ENCODE measurements at regions not wholly inside any gene's neighbourhood (a gene's known extent, or its start where the extent isn't known, plus 50 kb on each side); places are given as distances from the start of the nearest gene placed in this dataset.
A peak's percentile ranks its signal among the peaks of the same experiment; 100 is the strongest.
"Not testable (repeated sequence)": the region's sequence is repeated elsewhere in the genome, so short reads cannot be mapped to it uniquely, and the experiment has no call there.

- DNase-seq (ENCODE audit: low read depth): no peak
- Histone ChIP-seq H3K36me3 (ENCODE audit: control insufficient read depth, insufficient read depth, low read length, severe bottlenecking) (no peaks in the 10 kb centered on the region), H3K9ac (ENCODE audit: low read length) (no peak overlapping the region), H3K9me3 (ENCODE audit: control insufficient read depth, low read length) (peaks cover 10% of the 10 kb centered on the region), H3K4me3 (ENCODE audit: low read length) (no peak overlapping the region), H3K4me1 (ENCODE audit: control insufficient read depth, insufficient read depth, low read length) (peaks cover under 1% of the 10 kb centered on the region), H3K27me3 (replicated peaks; ENCODE audit: control insufficient read depth, insufficient read depth, low read length) (peaks cover 17% of the 10 kb centered on the region)
These were observed 91.6 kb downstream of the CMC2 start for GRCh38 chr16:80915079-80915450.

GRCh38 chr16:80914379-80915078 is 92.2 kb downstream of the CMC2 start:
- no peaks in the 10 kb centered on the region for H3K36me3 ChIP-seq (ENCODE audit: control insufficient read depth, insufficient read depth, low read length, severe bottlenecking)
- H3K9me3 ChIP-seq (ENCODE audit: control insufficient read depth, low read length): peaks cover 10% of the 10 kb centered on the region
- DNase-seq (ENCODE audit: low read depth): no peak
- peaks cover 6% of the 10 kb centered on the region for H3K4me1 ChIP-seq (ENCODE audit: control insufficient read depth, insufficient read depth, low read length)
- H3K9ac ChIP-seq (ENCODE audit: low read length): no peak overlapping the region
- H3K4me3 ChIP-seq (ENCODE audit: low read length): no peak overlapping the region
- peaks cover 15% of the 10 kb centered on the region for H3K27me3 ChIP-seq (replicated peaks; ENCODE audit: control insufficient read depth, insufficient read depth, low read length)

- peaks cover 10% of the 10 kb centered on the region for H3K9me3 ChIP-seq (ENCODE audit: control insufficient read depth, low read length)
- no peak overlapping the region for H3K4me3 ChIP-seq (ENCODE audit: low read length)
- no peaks in the 10 kb centered on the region for H3K36me3 ChIP-seq (ENCODE audit: control insufficient read depth, insufficient read depth, low read length, severe bottlenecking)
- DNase-seq (ENCODE audit: low read depth): no peak
- H3K4me1 ChIP-seq (ENCODE audit: control insufficient read depth, insufficient read depth, low read length): peaks cover 7% of the 10 kb centered on the region
- H3K9ac ChIP-seq (ENCODE audit: low read length): no peak overlapping the region
- H3K27me3 ChIP-seq (replicated peaks; ENCODE audit: control insufficient read depth, insufficient read depth, low read length): peaks cover 11% of the 10 kb centered on the region
These were observed 93.3 kb downstream of the CMC2 start for GRCh38 chr16:80913397-80913796.

GRCh38 chr16:80912651-80913050 is 94.0 kb downstream of the CMC2 start:
- Histone ChIP-seq H3K9me3 (ENCODE audit: control insufficient read depth, low read length) (peaks cover 10% of the 10 kb centered on the region), H3K9ac (ENCODE audit: low read length) (no peak overlapping the region), H3K36me3 (ENCODE audit: control insufficient read depth, insufficient read depth, low read length, severe bottlenecking) (no peaks in the 10 kb centered on the region), H3K27me3 (replicated peaks; ENCODE audit: control insufficient read depth, insufficient read depth, low read length) (peaks cover 11% of the 10 kb centered on the region), H3K4me3 (ENCODE audit: low read length) (no peak overlapping the region), H3K4me1 (ENCODE audit: control insufficient read depth, insufficient read depth, low read length) (peaks cover 7% of the 10 kb centered on the region)
- DNase-seq (ENCODE audit: low read depth): no peak

GRCh38 chr16:80910434-80910833 is 96.3 kb downstream of the CMC2 start:
- H3K36me3 ChIP-seq (ENCODE audit: control insufficient read depth, insufficient read depth, low read length, severe bottlenecking): no peaks in the 10 kb centered on the region
- H3K9ac ChIP-seq (ENCODE audit: low read length): no peak overlapping the region
- peaks cover 11% of the 10 kb centered on the region for H3K27me3 ChIP-seq (replicated peaks; ENCODE audit: control insufficient read depth, insufficient read depth, low read length)
- peaks cover 7% of the 10 kb centered on the region for H3K4me1 ChIP-seq (ENCODE audit: control insufficient read depth, insufficient read depth, low read length)
- DNase-seq (ENCODE audit: low read depth): no peak
- H3K4me3 ChIP-seq (ENCODE audit: low read length): no peak overlapping the region
- peaks cover 10% of the 10 kb centered on the region for H3K9me3 ChIP-seq (ENCODE audit: control insufficient read depth, low read length)

GRCh38 chr16:80909720-80910119 is 97.0 kb downstream of the CMC2 start:
- peaks cover 7% of the 10 kb centered on the region for H3K4me1 ChIP-seq (ENCODE audit: control insufficient read depth, insufficient read depth, low read length)
- no peak overlapping the region for H3K4me3 ChIP-seq (ENCODE audit: low read length)
- H3K9me3 ChIP-seq (ENCODE audit: control insufficient read depth, low read length): peaks cover 10% of the 10 kb centered on the region
- H3K9ac ChIP-seq (ENCODE audit: low read length): no peak overlapping the region
- peaks cover 11% of the 10 kb centered on the region for H3K27me3 ChIP-seq (replicated peaks; ENCODE audit: control insufficient read depth, insufficient read depth, low read length)
- H3K36me3 ChIP-seq (ENCODE audit: control insufficient read depth, insufficient read depth, low read length, severe bottlenecking): no peaks in the 10 kb centered on the region
- no peak for DNase-seq (ENCODE audit: low read depth)

- DNase-seq (ENCODE audit: low read depth); H3K4me3 ChIP-seq (ENCODE audit: low read length); H3K9me3 ChIP-seq (ENCODE audit: control insufficient read depth, low read length); H3K36me3 ChIP-seq (ENCODE audit: control insufficient read depth, insufficient read depth, low read length, severe bottlenecking); H3K27me3 ChIP-seq (replicated peaks; ENCODE audit: control insufficient read depth, insufficient read depth, low read length); H3K9ac ChIP-seq (ENCODE audit: low read length): not testable (repeated sequence)
- H3K4me1 ChIP-seq (ENCODE audit: control insufficient read depth, insufficient read depth, low read length): peaks cover 11% of the 10 kb centered on the region
These were observed 100.5 kb downstream of the CMC2 start for GRCh38 chr16:80906169-80906568.

- Histone ChIP-seq H3K36me3 (ENCODE audit: control insufficient read depth, insufficient read depth, low read length, severe bottlenecking) (no peaks in the 10 kb centered on the region), H3K4me1 (ENCODE audit: control insufficient read depth, insufficient read depth, low read length) (peaks cover 23% of the 10 kb centered on the region), H3K9ac (ENCODE audit: low read length) (no peak overlapping the region), H3K9me3 (ENCODE audit: control insufficient read depth, low read length) (no peaks in the 10 kb centered on the region), H3K4me3 (ENCODE audit: low read length) (no peak overlapping the region), H3K27me3 (replicated peaks; ENCODE audit: control insufficient read depth, insufficient read depth, low read length) (no peaks in the 10 kb centered on the region)
- DNase-seq (ENCODE audit: low read depth): no peak
These were observed 99.2 kb upstream of the CDYL2 start for GRCh38 chr16:80903616-80904015.

GRCh38 chr16:80902306-80903110 is 98.1 kb upstream of the CDYL2 start:
- Histone ChIP-seq H3K27me3 (replicated peaks; ENCODE audit: control insufficient read depth, insufficient read depth, low read length) (no peaks in the 10 kb centered on the region), H3K9ac (ENCODE audit: low read length) (no peak overlapping the region), H3K4me1 (ENCODE audit: control insufficient read depth, insufficient read depth, low read length) (peaks cover 23% of the 10 kb centered on the region), H3K36me3 (ENCODE audit: control insufficient read depth, insufficient read depth, low read length, severe bottlenecking) (no peaks in the 10 kb centered on the region), H3K4me3 (ENCODE audit: low read length) (no peak overlapping the region), H3K9me3 (ENCODE audit: control insufficient read depth, low read length) (no peaks in the 10 kb centered on the region)
- DNase-seq (ENCODE audit: low read depth): no peak

GRCh38 chr16:80900593-80900954 is 96.2 kb upstream of the CDYL2 start:
- H3K4me3 ChIP-seq (ENCODE audit: low read length): peak overlapping the region; percentile 73
- peak overlapping the region; percentile 72 for H3K9ac ChIP-seq (ENCODE audit: low read length)
- no peaks in the 10 kb centered on the region for H3K36me3 ChIP-seq (ENCODE audit: control insufficient read depth, insufficient read depth, low read length, severe bottlenecking)
- no peak for DNase-seq (ENCODE audit: low read depth)
- no peaks in the 10 kb centered on the region for H3K9me3 ChIP-seq (ENCODE audit: control insufficient read depth, low read length)
- H3K4me1 ChIP-seq (ENCODE audit: control insufficient read depth, insufficient read depth, low read length): peaks cover 23% of the 10 kb centered on the region
- no peaks in the 10 kb centered on the region for H3K27me3 ChIP-seq (replicated peaks; ENCODE audit: control insufficient read depth, insufficient read depth, low read length)

- H3K4me1 ChIP-seq (ENCODE audit: control insufficient read depth, insufficient read depth, low read length): peaks cover 23% of the 10 kb centered on the region
- H3K9ac ChIP-seq (ENCODE audit: low read length): peak overlapping the region; percentile 72
- peak overlapping the region; percentile 73 for H3K4me3 ChIP-seq (ENCODE audit: low read length)
- H3K36me3 ChIP-seq (ENCODE audit: control insufficient read depth, insufficient read depth, low read length, severe bottlenecking): no peaks in the 10 kb centered on the region
- H3K27me3 ChIP-seq (replicated peaks; ENCODE audit: control insufficient read depth, insufficient read depth, low read length): no peaks in the 10 kb centered on the region
- peak; percentile 72 for DNase-seq (ENCODE audit: low read depth)
- H3K9me3 ChIP-seq (ENCODE audit: control insufficient read depth, low read length): no peaks in the 10 kb centered on the region
These were observed 95.6 kb upstream of the CDYL2 start for GRCh38 chr16:80899809-80900592.
